Loucy (cell line): ENCODE measurements at regions not wholly inside any gene's neighbourhood (a gene's known extent, or its start where the extent isn't known, plus 50 kb on each side); places are given as distances from the start of the nearest gene placed in this dataset.

ENCODE experiments used
- H2AFZ ChIP-seq: fragments of 200-600 bp; sonication (generic); 2 replicates; pipeline ENCODE4 v1.6.0; 2016; ENCODE audit warnings: antibody characterized with exemption, mild to moderate bottlenecking, low read length, moderate library complexity
- H3F3A ChIP-seq: fragments of 200-600 bp; 2 replicates; pipeline ENCODE4 v1.6.0; 2016; ENCODE audit warnings: antibody characterized with exemption, low read depth, mild to moderate bottlenecking
- H3K27me3 ChIP-seq: fragments of 200-600 bp; sonication (generic); 2 replicates; pipeline ENCODE4 v1.6.1; 2014; ENCODE audit warnings: low read length, mild to moderate bottlenecking; ENCODE audit not compliant: insufficient read depth, poor library complexity, severe bottlenecking
- H3K36me3 ChIP-seq: fragments of 200-600 bp; sonication (generic); 2 replicates; pipeline ENCODE4 v1.6.1; 2016; ENCODE audit warnings: low read length; ENCODE audit not compliant: insufficient read depth
- H3K4me1 ChIP-seq: fragments of 200-600 bp; sonication (generic); 2 replicates; pipeline ENCODE4 v1.5.1; 2014; ENCODE audit warnings: low read length, mild to moderate bottlenecking; ENCODE audit not compliant: insufficient read depth, poor library complexity, severe bottlenecking
- H3K4me2 ChIP-seq: fragments of 200-600 bp; sonication (generic); 2 replicates; pipeline ENCODE4 v1.6.0; 2014; ENCODE audit warnings: antibody characterized with exemption, low read length, low read depth, mild to moderate bottlenecking; ENCODE audit not compliant: poor library complexity, severe bottlenecking
- H3K4me3 ChIP-seq: fragments of 200-600 bp; sonication (generic); 2 replicates; pipeline ENCODE4 v1.5.1; 2014; ENCODE audit warnings: low read length, mild to moderate bottlenecking, mixed read lengths; ENCODE audit not compliant: poor library complexity, severe bottlenecking
- H3K79me2 ChIP-seq: fragments of 200-600 bp; sonication (generic); 2 replicates; pipeline ENCODE4 v1.6.1; 2014; ENCODE audit warnings: low read length; ENCODE audit not compliant: insufficient read depth
- H3K9ac ChIP-seq: fragments of 200-600 bp; sonication (generic); 2 replicates; pipeline ENCODE4 v1.6.0; 2014; ENCODE audit warnings: mild to moderate bottlenecking, low read depth, low read length, moderate library complexity; ENCODE audit not compliant: poor library complexity, severe bottlenecking
- H3K9me2 ChIP-seq: fragments of 200-600 bp; sonication (generic); replicated peaks from 2 replicates; pipeline ENCODE4 v1.6.1; 2016; ENCODE audit warnings: low read depth, low read length, mixed read lengths
- H3K9me3 ChIP-seq: fragments of 200-600 bp; sonication (generic); 2 replicates; pipeline ENCODE4 v1.6.1; 2014; ENCODE audit warnings: mild to moderate bottlenecking, antibody characterized with exemption, low read length, low read depth; ENCODE audit not compliant: insufficient read depth
- H4K20me1 ChIP-seq: fragments of 200-600 bp; sonication (generic); 2 replicates; pipeline ENCODE4 v1.6.0; 2014; ENCODE audit warnings: antibody characterized with exemption, low read length, mild to moderate bottlenecking; ENCODE audit not compliant: insufficient read depth, poor library complexity, severe bottlenecking
- CTCF ChIP-seq: fragments of 200-600 bp; sonication (generic); conservative IDR thresholded peaks from 2 replicates; pipeline ENCODE4 v1.5.1; 2014; ENCODE audit warnings: mild to moderate bottlenecking, antibody characterized with exemption, low read length
- EZH2phosphoT487 ChIP-seq: fragments of 200-600 bp; IDR thresholded peaks from 2 replicates; pipeline ENCODE4 v1.6.1; 2018; ENCODE audit warnings: antibody characterized with exemption, mild to moderate bottlenecking, moderate library complexity, borderline replicate concordance

- Histone ChIP-seq H3K27me3 (no peaks in the 10 kb centered on the region), H3K36me3 (no peaks in the 10 kb centered on the region), H3K4me3 (no peak overlapping the region), H4K20me1 (no peaks in the 10 kb centered on the region), H3K79me2 (no peaks in the 10 kb centered on the region), H2AFZ (no peak overlapping the region), H3K9me3 (no peaks in the 10 kb centered on the region), H3K9me2 (no peaks in the 10 kb centered on the region), H3K9ac (no peak overlapping the region), H3K4me2 (no peak overlapping the region), H3F3A (no peaks in the 10 kb centered on the region), H3K4me1 (no peaks in the 10 kb centered on the region)
- TF ChIP-seq EZH2phosphoT487 (no peak), CTCF (no peak)
These were observed 330.5 kb downstream of the TFAP2A start for GRCh38 chr6:10084111-10084986.

- H3K9me3 ChIP-seq, result 0 out of 2 replicates have a peak, but pooled peaks cover 3% of the 10 kb centered on the region
- no peaks in the 10 kb centered on the region for H3K4me1 ChIP-seq
- H3K27me3 ChIP-seq, result no peaks in the 10 kb centered on the region
- H3F3A ChIP-seq, result no peaks in the 10 kb centered on the region
- H3K4me2 ChIP-seq, result no peak overlapping the region
- no peaks in the 10 kb centered on the region for H3K36me3 ChIP-seq
- H3K79me2 ChIP-seq, result no peaks in the 10 kb centered on the region
- no peak overlapping the region for H3K9ac ChIP-seq
- H2AFZ ChIP-seq, result no peak overlapping the region
- no peaks in the 10 kb centered on the region for H4K20me1 ChIP-seq
- no peaks in the 10 kb centered on the region for H3K9me2 ChIP-seq
- no peak overlapping the region for H3K4me3 ChIP-seq
- no peak for TF ChIP-seq CTCF
- TF ChIP-seq EZH2phosphoT487, result no peak
These were observed 332.5 kb downstream of the TFAP2A start for GRCh38 chr6:10082385-10082784.

GRCh38 chr6:10081957-10082356 lies 332.9 kb downstream of the TFAP2A start:
- no peaks in the 10 kb centered on the region for H3K4me1 ChIP-seq
- H3K4me2 ChIP-seq, result no peak overlapping the region
- TF ChIP-seq EZH2phosphoT487 (no peak), CTCF (no peak)
- H3K36me3 ChIP-seq, result no peaks in the 10 kb centered on the region
- H3K27me3 ChIP-seq, result no peaks in the 10 kb centered on the region
- H3F3A ChIP-seq, result no peaks in the 10 kb centered on the region
- no peaks in the 10 kb centered on the region for H4K20me1 ChIP-seq
- H3K79me2 ChIP-seq, result no peaks in the 10 kb centered on the region
- H3K4me3 ChIP-seq, result no peak overlapping the region
- H3K9ac ChIP-seq, result no peak overlapping the region
- H3K9me3 ChIP-seq, result 0 out of 2 replicates have a peak, but pooled peaks cover 3% of the 10 kb centered on the region
- H2AFZ ChIP-seq, result no peak overlapping the region
- H3K9me2 ChIP-seq, result no peaks in the 10 kb centered on the region
